PC-9 (cell line): ENCODE measurements at regions not wholly inside any gene's neighbourhood (a gene's known extent, or its start where the extent isn't known, plus 50 kb on each side); places are given as distances from the start of the nearest gene placed in this dataset.

Source experiments
- BruUV-seq: library from RNA; stranded (reverse); fragments of 400-500 nt; replicated peaks from 2 replicates; lab custom pipeline; 2021; lab: Mats Ljungman, UMichigan
- CTCF ChIA-PET: fragments of 300-600 bp; sonication (Branson Sonifier 250); formaldehyde crosslinking; loops from one replicate; lab custom pipeline; 2022; ENCODE audit warnings: antibody characterized with exemption; lab: Charles Lee
- POLR2A ChIA-PET: fragments of 300-600 bp; sonication (Branson Sonifier 250); formaldehyde crosslinking; loops from one replicate; lab custom pipeline; 2022; ENCODE audit warnings: antibody characterized with exemption; ENCODE audit not compliant: unreplicated experiment; lab: Charles Lee
- DNase-seq, 2 experiments: peaks; one replicate each; pipeline versions ENCODE4 v3.0.0 to v3.0.0-alpha.2; 2015 to 2022; ENCODE audit warnings: mixed read lengths in 1 of 2
- H2AFZ ChIP-seq: fragments of 200-600 bp; sonication (generic); 2 replicates; pipeline ENCODE4 v1.8.1; 2017; ENCODE audit warnings: antibody characterized with exemption
- H3F3A ChIP-seq: fragments of 200-600 bp; sonication (generic); 2 replicates; pipeline ENCODE4 v1.8.1; 2017; ENCODE audit warnings: antibody characterized with exemption, mild to moderate bottlenecking, low read depth; ENCODE audit not compliant: insufficient read depth
- H3K27ac ChIP-seq: fragments of 200-600 bp; sonication (generic); 2 replicates; pipeline ENCODE4 v1.6.1; 2016; ENCODE audit warnings: mixed run types
- H3K27me3 ChIP-seq: fragments of 200-600 bp; sonication (generic); 2 replicates; pipeline ENCODE4 v1.6.1; 2016; ENCODE audit warnings: low read depth, mixed run types; ENCODE audit not compliant: insufficient read depth
- H3K36me3 ChIP-seq: fragments of 200-600 bp; sonication (generic); 2 replicates; pipeline ENCODE4 v1.6.1; 2016; ENCODE audit warnings: low read depth, mixed run types
- H3K4me1 ChIP-seq: fragments of 200-600 bp; sonication (generic); replicated peaks from 2 replicates; pipeline ENCODE4 v1.6.1; 2016; ENCODE audit warnings: mixed run types; ENCODE audit not compliant: insufficient read depth
- H3K4me2 ChIP-seq: fragments of 200-600 bp; sonication (generic); 2 replicates; pipeline ENCODE4 v1.6.1; 2017; ENCODE audit warnings: mixed run types
- H3K4me3 ChIP-seq: fragments of 200-600 bp; sonication (generic); 2 replicates; pipeline ENCODE4 v1.6.1; 2016; ENCODE audit warnings: mixed run types
- H3K79me2 ChIP-seq: fragments of 200-600 bp; sonication (generic); 2 replicates; pipeline ENCODE4 v1.6.1; 2017; ENCODE audit warnings: low read depth, mixed run types
- H3K9me2 ChIP-seq: fragments of 200-600 bp; sonication (generic); 2 replicates; pipeline ENCODE4 v1.8.1; 2017; ENCODE audit warnings: mild to moderate bottlenecking; ENCODE audit not compliant: insufficient read depth
- H3K9me3 ChIP-seq: fragments of 200-600 bp; sonication (generic); 2 replicates; pipeline ENCODE4 v1.8.1; 2016; ENCODE audit warnings: low read depth; ENCODE audit not compliant: insufficient read depth
- H4K20me1 ChIP-seq: fragments of 200-600 bp; sonication (generic); 2 replicates; pipeline ENCODE4 v1.8.1; 2017; ENCODE audit not compliant: insufficient read depth
- EZH2 ChIP-seq: fragments of 200-600 bp; sonication (generic); IDR thresholded peaks from 2 replicates; pipeline ENCODE4 v1.8.0; 2017; ENCODE audit warnings: antibody characterized with exemption, low read depth
- intact Hi-C: fragments of 100-400 bp; cut with micrococcal nuclease; formaldehyde crosslinking; loops from one replicate; pipeline ENCODE4 v1.10.0; 2022; ENCODE audit not compliant: unreplicated experiment
- TF ChIP-seq, protein P1 (sequence below): fragments of 200-600 bp; sonication (generic); conservative IDR thresholded peaks from 2 replicates; pipeline ENCODE4 v1.6.1; 2017; ENCODE audit warnings: mixed run types, antibody characterized with exemption, mild to moderate bottlenecking, moderate library complexity

- POLR2A ChIA-PET, result no interaction called here
Observed at GRCh38 chr7:83882551-83882950, 233.6 kb upstream of the SEMA3E start.

DNA sequence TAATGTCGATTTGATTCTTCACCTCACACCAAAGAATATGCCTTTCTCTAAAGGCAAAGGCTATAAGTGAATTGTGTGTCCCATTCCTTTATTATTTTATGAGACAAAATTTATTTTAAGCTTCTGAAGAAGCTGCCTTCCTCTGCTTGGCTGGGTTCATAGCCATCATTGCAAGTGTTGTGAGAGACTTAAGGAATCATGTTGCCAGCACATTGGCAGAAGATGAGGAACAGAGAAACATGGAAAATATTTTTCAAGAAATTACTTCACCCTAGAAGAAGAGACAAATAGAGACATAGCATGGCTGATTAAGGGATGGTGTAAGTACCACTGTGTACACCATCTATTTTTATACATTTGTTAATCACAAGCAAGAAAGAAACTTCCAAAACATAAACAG, 230.1 kb upstream of the SEMA3E start:
- no peak overlapping the region for H3K4me3 ChIP-seq
- no peaks in the 10 kb centered on the region; the same call in 1 of the 2 replicates for H4K20me1 ChIP-seq
- DNase-seq, result no peak
- H3K4me1 ChIP-seq, result no peaks in the 10 kb centered on the region
- ChIA-PET POLR2A (no interaction called here), CTCF (no interaction called here)
- H3F3A ChIP-seq, result no peaks in the 10 kb centered on the region
- H3K9me3 ChIP-seq, result no peaks in the 10 kb centered on the region; the same call in 1 of the 2 replicates
- H3K27me3 ChIP-seq, result no peaks in the 10 kb centered on the region
- no peaks in the 10 kb centered on the region for H3K36me3 ChIP-seq
- BruUV-seq, result no TSS peak
- no peak for TF ChIP-seq EZH2
- TF ChIP-seq, protein P1, sequence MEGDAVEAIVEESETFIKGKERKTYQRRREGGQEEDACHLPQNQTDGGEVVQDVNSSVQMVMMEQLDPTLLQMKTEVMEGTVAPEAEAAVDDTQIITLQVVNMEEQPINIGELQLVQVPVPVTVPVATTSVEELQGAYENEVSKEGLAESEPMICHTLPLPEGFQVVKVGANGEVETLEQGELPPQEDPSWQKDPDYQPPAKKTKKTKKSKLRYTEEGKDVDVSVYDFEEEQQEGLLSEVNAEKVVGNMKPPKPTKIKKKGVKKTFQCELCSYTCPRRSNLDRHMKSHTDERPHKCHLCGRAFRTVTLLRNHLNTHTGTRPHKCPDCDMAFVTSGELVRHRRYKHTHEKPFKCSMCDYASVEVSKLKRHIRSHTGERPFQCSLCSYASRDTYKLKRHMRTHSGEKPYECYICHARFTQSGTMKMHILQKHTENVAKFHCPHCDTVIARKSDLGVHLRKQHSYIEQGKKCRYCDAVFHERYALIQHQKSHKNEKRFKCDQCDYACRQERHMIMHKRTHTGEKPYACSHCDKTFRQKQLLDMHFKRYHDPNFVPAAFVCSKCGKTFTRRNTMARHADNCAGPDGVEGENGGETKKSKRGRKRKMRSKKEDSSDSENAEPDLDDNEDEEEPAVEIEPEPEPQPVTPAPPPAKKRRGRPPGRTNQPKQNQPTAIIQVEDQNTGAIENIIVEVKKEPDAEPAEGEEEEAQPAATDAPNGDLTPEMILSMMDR, result no peak
- H3K4me2 ChIP-seq, result no peak overlapping the region
- intact Hi-C loops, result no loop called here
- H3K27ac ChIP-seq, result no peak overlapping the region
- H2AFZ ChIP-seq, result no peak overlapping the region
- H3K9me2 ChIP-seq, result no peaks in the 10 kb centered on the region
- no peaks in the 10 kb centered on the region for H3K79me2 ChIP-seq

More at GRCh38 chr7:83882551-83882950, 233.6 kb upstream of the SEMA3E start:
- BruUV-seq, result no TSS peak
- Histone ChIP-seq H3K9me3 (no peaks in the 10 kb centered on the region; the same call in 1 of the 2 replicates), H3F3A (no peaks in the 10 kb centered on the region), H3K4me3 (no peak overlapping the region), H3K27me3 (no peaks in the 10 kb centered on the region), H3K9me2 (no peaks in the 10 kb centered on the region), H3K79me2 (no peaks in the 10 kb centered on the region), H3K4me2 (no peak overlapping the region), H2AFZ (no peak overlapping the region), H4K20me1 (no peaks in the 10 kb centered on the region), H3K36me3 (no peaks in the 10 kb centered on the region), H3K27ac (no peak overlapping the region), H3K4me1 (no peaks in the 10 kb centered on the region)
- DNase-seq, result no peak
- TF ChIP-seq EZH2, result no peak
- CTCF ChIA-PET, result no interaction called here
- intact Hi-C loops, result no loop called here

DNA sequence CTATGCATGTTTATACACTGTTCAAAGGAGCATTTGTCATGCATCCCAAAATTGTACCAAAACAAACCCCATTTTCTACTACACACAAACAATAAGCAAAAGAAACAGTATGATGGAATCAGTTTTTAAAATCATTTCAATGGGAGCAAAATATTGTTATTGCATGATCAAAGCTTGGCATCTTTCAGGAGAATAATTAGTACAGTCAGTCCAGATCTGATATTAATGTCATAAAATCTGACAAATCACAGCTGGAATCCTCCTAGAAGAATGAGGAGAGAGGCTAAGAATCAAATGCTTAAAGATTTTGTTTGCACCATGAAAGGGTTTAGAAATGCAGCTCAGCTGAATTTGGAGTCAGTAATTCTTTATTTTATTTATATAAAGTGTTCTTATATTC, 229.7 kb upstream of the SEMA3E start:
- H3K79me2 ChIP-seq, result no peaks in the 10 kb centered on the region
- H3K4me2 ChIP-seq, result no peak overlapping the region
- no peak overlapping the region for H2AFZ ChIP-seq
- intact Hi-C loops, result no loop called here
- H3K9me2 ChIP-seq, result no peaks in the 10 kb centered on the region
- H4K20me1 ChIP-seq, result no peaks in the 10 kb centered on the region; the same call in 1 of the 2 replicates
- H3F3A ChIP-seq, result no peaks in the 10 kb centered on the region
- TF ChIP-seq, protein P1, result no peak
- no peak for TF ChIP-seq EZH2
- H3K27me3 ChIP-seq, result no peaks in the 10 kb centered on the region
- BruUV-seq, result no TSS peak
- H3K4me1 ChIP-seq, result no peaks in the 10 kb centered on the region
- POLR2A ChIA-PET, result no interaction called here
- CTCF ChIA-PET, result no interaction called here
- no peaks in the 10 kb centered on the region; the same call in 1 of the 2 replicates for H3K9me3 ChIP-seq
- no peak for DNase-seq
- no peak overlapping the region for H3K27ac ChIP-seq
- H3K4me3 ChIP-seq, result no peak overlapping the region
- no peaks in the 10 kb centered on the region for H3K36me3 ChIP-seq

DNA sequence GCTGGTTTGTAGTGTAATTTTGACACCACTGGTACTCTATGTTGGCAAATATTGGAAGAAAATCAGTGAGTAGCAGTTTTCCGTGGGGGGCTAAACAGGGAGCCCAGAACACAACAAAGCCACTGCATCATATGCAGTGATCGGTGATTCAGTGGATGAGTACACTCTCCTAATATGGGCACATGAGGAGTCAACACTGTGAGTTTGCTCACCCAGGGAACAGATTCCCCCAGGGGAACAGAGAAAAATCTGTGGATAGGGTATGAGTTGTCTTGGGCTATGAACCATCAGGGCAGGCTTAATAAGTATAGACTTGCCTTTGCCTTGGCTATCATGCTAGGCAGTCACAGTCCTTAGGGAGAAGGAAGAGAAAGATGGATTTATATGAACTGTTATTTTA, 227.7 kb upstream of the SEMA3E start:
- Histone ChIP-seq H3K27ac (no peak overlapping the region), H3F3A (no peaks in the 10 kb centered on the region), H3K36me3 (no peaks in the 10 kb centered on the region), H2AFZ (no peak overlapping the region), H4K20me1 (no peaks in the 10 kb centered on the region; the same call in 1 of the 2 replicates), H3K4me2 (no peak overlapping the region), H3K79me2 (no peaks in the 10 kb centered on the region), H3K27me3 (no peaks in the 10 kb centered on the region), H3K9me3 (no peaks in the 10 kb centered on the region), H3K4me3 (no peak overlapping the region), H3K9me2 (no peaks in the 10 kb centered on the region), H3K4me1 (no peaks in the 10 kb centered on the region)
- ChIA-PET POLR2A (interaction anchor here (0.5 kb wide), 1 partner anchor 45 kb away, joined by 10 read pairs; no protein-coding TSS in a partner anchor), CTCF (no interaction called here)
- DNase-seq, result no peak
- intact Hi-C loops, result no loop called here
- no TSS peak for BruUV-seq
- no peak for TF ChIP-seq EZH2
- TF ChIP-seq, protein P1, result no peak
